Ovary (tissue), 3 donors: ENCODE measurements at regions not wholly inside any gene's neighbourhood (a gene's known extent, or its start where the extent isn't known, plus 50 kb on each side); places are given as distances from the start of the nearest gene placed in this dataset.

Experiments
- EP300 ChIP-seq: sonication (generic); formaldehyde crosslinking; IDR thresholded peaks from one replicate; pipeline ENCODE4 v1.6.1; 2017; ENCODE audit warnings: antibody characterized with exemption
- POLR2A ChIP-seq: fragments of 450-650 bp; IDR thresholded peaks from one replicate; pipeline ENCODE4 v1.6.1; 2017; ENCODE audit warnings: antibody characterized with exemption, mild to moderate bottlenecking, moderate library complexity
- TF ChIP-seq, protein P1 (sequence below), 3 donors: fragments of 450-650 bp in 2 of 3; fragments of 200-600 bp in 1 of 3; IDR thresholded peaks; one replicate each; pipeline versions ENCODE4 v1.5.1 to v1.8.0; 2016 to 2022; ENCODE audit warnings: antibody characterized with exemption in 3 of 3, mild to moderate bottlenecking in 1 of 3
- donor health status: DM: no; HTN: no; CAD: no.

DNA sequence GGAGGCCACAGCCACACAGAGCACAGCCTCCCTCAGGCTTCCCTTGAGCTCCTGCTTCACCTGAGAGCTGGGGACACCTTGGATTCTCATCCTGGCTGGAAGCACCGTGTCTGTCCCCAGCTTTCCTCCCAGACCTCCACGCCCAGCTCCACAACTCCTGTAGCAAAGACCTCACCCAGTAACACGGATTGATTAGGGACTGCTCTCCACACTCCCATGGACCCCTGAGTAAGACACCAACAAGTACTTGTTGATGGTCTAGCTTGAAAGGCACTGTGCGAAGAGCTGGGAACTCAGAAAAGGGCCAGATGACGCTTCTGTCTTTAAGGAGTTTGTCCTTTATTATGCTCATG lies 109.6 kb downstream of the DLL1 start:
- TF ChIP-seq POLR2A: no peak
- TF ChIP-seq, protein P1, sequence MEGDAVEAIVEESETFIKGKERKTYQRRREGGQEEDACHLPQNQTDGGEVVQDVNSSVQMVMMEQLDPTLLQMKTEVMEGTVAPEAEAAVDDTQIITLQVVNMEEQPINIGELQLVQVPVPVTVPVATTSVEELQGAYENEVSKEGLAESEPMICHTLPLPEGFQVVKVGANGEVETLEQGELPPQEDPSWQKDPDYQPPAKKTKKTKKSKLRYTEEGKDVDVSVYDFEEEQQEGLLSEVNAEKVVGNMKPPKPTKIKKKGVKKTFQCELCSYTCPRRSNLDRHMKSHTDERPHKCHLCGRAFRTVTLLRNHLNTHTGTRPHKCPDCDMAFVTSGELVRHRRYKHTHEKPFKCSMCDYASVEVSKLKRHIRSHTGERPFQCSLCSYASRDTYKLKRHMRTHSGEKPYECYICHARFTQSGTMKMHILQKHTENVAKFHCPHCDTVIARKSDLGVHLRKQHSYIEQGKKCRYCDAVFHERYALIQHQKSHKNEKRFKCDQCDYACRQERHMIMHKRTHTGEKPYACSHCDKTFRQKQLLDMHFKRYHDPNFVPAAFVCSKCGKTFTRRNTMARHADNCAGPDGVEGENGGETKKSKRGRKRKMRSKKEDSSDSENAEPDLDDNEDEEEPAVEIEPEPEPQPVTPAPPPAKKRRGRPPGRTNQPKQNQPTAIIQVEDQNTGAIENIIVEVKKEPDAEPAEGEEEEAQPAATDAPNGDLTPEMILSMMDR (IDR thresholded peaks at IDR 0.05): no peak
- TF ChIP-seq EP300: no peak
